CD4-positive, alpha-beta T cell treated with Interleukin-2 at 100 ng/mL for 4 hours (primary cell): ENCODE measurements at regions not wholly inside any gene's neighbourhood (a gene's known extent, or its start where the extent isn't known, plus 50 kb on each side); places are given as distances from the start of the nearest gene placed in this dataset.

Experiments
- DNase-seq: peaks from one replicate; pipeline ENCODE4 v3.0.0-alpha.2; 2020; ENCODE audit warnings: low spot score

- DNase-seq: no peak
These were observed 360.2 kb upstream of the GRIA1 start for GRCh38 chr5:153130296-153130695.

- no peak for DNase-seq
These were observed 355.1 kb upstream of the GRIA1 start for GRCh38 chr5:153135411-153135810.

- no peak for DNase-seq
These were observed 353.4 kb upstream of the GRIA1 start for GRCh38 chr5:153136910-153137614.

- no peak for DNase-seq
These were observed 342.4 kb upstream of the GRIA1 start for GRCh38 chr5:153147891-153148623.

GRCh38 chr5:153148624-153148976 is 341.9 kb upstream of the GRIA1 start:
- DNase-seq: no peak

- DNase-seq: no peak
These were observed 338.9 kb upstream of the GRIA1 start for GRCh38 chr5:153151558-153151957.

- DNase-seq: no peak
These were observed 337.4 kb upstream of the GRIA1 start for GRCh38 chr5:153153086-153153485.

GRCh38 chr5:153157156-153157555 is 333.3 kb upstream of the GRIA1 start:
- no peak for DNase-seq

GRCh38 chr5:153158608-153159007 is 331.9 kb upstream of the GRIA1 start:
- no peak for DNase-seq

GRCh38 chr5:153159616-153160015 is 330.9 kb upstream of the GRIA1 start:
- no peak for DNase-seq

GRCh38 chr5:153168241-153168640 is 322.2 kb upstream of the GRIA1 start:
- no peak for DNase-seq

- no peak for DNase-seq
These were observed 303.0 kb upstream of the GRIA1 start for GRCh38 chr5:153187503-153187902.

GRCh38 chr5:153206361-153206760 is 284.1 kb upstream of the GRIA1 start:
- no peak for DNase-seq

- no peak for DNase-seq
These were observed 281.5 kb upstream of the GRIA1 start for GRCh38 chr5:153209016-153209415.

GRCh38 chr5:153209687-153210086 is 280.8 kb upstream of the GRIA1 start:
- no peak for DNase-seq

- DNase-seq: no peak
These were observed 279.4 kb upstream of the GRIA1 start for GRCh38 chr5:153211076-153211475.

- DNase-seq: no peak
These were observed 278.0 kb upstream of the GRIA1 start for GRCh38 chr5:153212471-153212870.

- DNase-seq: no peak
These were observed 267.5 kb upstream of the GRIA1 start for GRCh38 chr5:153222936-153223335.

GRCh38 chr5:153223376-153223775 is 267.1 kb upstream of the GRIA1 start:
- DNase-seq: no peak

GRCh38 chr5:153224651-153225050 is 265.8 kb upstream of the GRIA1 start:
- DNase-seq: no peak

- DNase-seq: no peak
These were observed 256.5 kb upstream of the GRIA1 start for GRCh38 chr5:153233933-153234332.

GRCh38 chr5:153236319-153236718 is 254.2 kb upstream of the GRIA1 start:
- DNase-seq: no peak

- no peak for DNase-seq
These were observed 252.7 kb upstream of the GRIA1 start for GRCh38 chr5:153237671-153238332.
